ENCODE measurements at regions not wholly inside any gene's neighbourhood (a gene's known extent, or its start where the extent isn't known, plus 50 kb on each side); places are given as distances from the start of the nearest gene placed in this dataset.

- no peak for FAIRE-seq
- DNase-seq (ENCODE audit: extremely low spot score, insufficient read length, low read depth), result no peak
These were observed 50.7 kb upstream of the ACSF3 start for GRCh38 chr16:89042711-89043551.

- DNase-seq (ENCODE audit: extremely low spot score, insufficient read length, low read depth) (no peak), FAIRE-seq (no peak)
These were observed 49.8 kb upstream of the ACSF3 start for GRCh38 chr16:89043636-89044417.

All from GM18507 (cell line).